Left lung (tissue), 4 donors: ENCODE measurements at regions not wholly inside any gene's neighbourhood (a gene's known extent, or its start where the extent isn't known, plus 50 kb on each side); places are given as distances from the start of the nearest gene placed in this dataset.

ENCODE experiments used
- ATAC-seq: fragments of 200-7000 bp; cut with Tn5 transposase; one replicate; pipeline ENCODE4 v1.9.1; 2020; ENCODE audit warnings: moderate library complexity
- DNase-seq, 4 donors: peaks; one replicate each; pipeline ENCODE4 v3.0.0-alpha.2; 2013 to 2020
- H3K27ac ChIP-seq, 2 donors: fragments of 200-600 bp; sonication (generic) in 1 of 2; one replicate each; pipeline versions ENCODE4 v1.5.0 to v1.8.0; 2020 to 2021
- H3K27me3 ChIP-seq, 2 donors: fragments of 200-600 bp; sonication (generic) in 1 of 2; one replicate each; pipeline versions ENCODE4 v1.5.0 to v1.8.0; 2020 to 2021
- H3K36me3 ChIP-seq, 2 donors: fragments of 200-600 bp; sonication (generic) in 1 of 2; one replicate each; pipeline versions ENCODE4 v1.5.0 to v1.8.0; 2020 to 2021
- H3K4me1 ChIP-seq, 2 donors: fragments of 200-600 bp; one replicate each; pipeline ENCODE4 v1.8.0; 2021
- H3K4me3 ChIP-seq, 2 donors: fragments of 200-600 bp; sonication (generic) in 1 of 2; one replicate each; pipeline versions ENCODE4 v1.5.0 to v1.8.0; 2020 to 2021; ENCODE audit warnings: mild to moderate bottlenecking in 1 of 2
- H3K9me3 ChIP-seq, 2 donors: fragments of 200-600 bp; sonication (generic) in 1 of 2; one replicate each; pipeline versions ENCODE4 v1.5.0 to v1.8.0; 2020 to 2021
- intact Hi-C, 2 donors: fragments of 100-400 bp; cut with DNase I; formaldehyde crosslinking; loops; one replicate each; pipeline versions ENCODE4 v1.11.2 to v1.14.2; 2022
- TF ChIP-seq, protein P1 (sequence below), 2 donors: fragments of 200-600 bp; sonication (generic) in 1 of 2; IDR thresholded peaks; one replicate each; pipeline versions ENCODE4 v1.5.0 to v1.8.0; 2021; ENCODE audit warnings: antibody characterized with exemption in 2 of 2
- donor health status: DM: no; HTN: yes; CAD: no.
- donor health status: DM: no; HTN: no; CAD: no.

DNA sequence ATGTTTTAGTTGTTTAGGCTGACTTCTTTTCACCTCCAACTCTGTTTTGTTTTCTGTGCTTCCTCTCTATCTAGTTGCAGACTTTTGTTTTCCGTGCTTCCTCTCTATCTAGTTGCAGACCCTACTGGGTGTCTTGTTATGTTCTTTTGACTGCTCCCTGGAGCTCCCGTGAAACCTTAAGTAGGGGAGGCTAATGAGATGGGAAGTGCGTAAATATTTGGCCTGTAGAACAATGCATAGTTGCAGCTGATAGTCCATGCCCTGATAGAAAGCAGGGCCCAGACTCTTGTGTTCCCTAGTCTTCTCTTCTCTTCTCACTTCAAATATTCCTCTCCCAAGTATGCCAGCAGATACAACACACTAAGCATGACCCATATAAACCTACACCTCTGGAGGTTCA lies 757.0 kb downstream of the BRINP1 start:
- no peaks in the 10 kb centered on the region for H3K36me3 ChIP-seq
- intact Hi-C loops, result no loop called here
- no peaks in the 10 kb centered on the region for H3K27me3 ChIP-seq
- no peaks in the 10 kb centered on the region for H3K9me3 ChIP-seq
- no peak overlapping the region for H3K4me3 ChIP-seq
- no peak overlapping the region for H3K27ac ChIP-seq
- no peak for DNase-seq
- no peak for ATAC-seq
- no peaks in the 10 kb centered on the region for H3K4me1 ChIP-seq
- TF ChIP-seq, protein P1, sequence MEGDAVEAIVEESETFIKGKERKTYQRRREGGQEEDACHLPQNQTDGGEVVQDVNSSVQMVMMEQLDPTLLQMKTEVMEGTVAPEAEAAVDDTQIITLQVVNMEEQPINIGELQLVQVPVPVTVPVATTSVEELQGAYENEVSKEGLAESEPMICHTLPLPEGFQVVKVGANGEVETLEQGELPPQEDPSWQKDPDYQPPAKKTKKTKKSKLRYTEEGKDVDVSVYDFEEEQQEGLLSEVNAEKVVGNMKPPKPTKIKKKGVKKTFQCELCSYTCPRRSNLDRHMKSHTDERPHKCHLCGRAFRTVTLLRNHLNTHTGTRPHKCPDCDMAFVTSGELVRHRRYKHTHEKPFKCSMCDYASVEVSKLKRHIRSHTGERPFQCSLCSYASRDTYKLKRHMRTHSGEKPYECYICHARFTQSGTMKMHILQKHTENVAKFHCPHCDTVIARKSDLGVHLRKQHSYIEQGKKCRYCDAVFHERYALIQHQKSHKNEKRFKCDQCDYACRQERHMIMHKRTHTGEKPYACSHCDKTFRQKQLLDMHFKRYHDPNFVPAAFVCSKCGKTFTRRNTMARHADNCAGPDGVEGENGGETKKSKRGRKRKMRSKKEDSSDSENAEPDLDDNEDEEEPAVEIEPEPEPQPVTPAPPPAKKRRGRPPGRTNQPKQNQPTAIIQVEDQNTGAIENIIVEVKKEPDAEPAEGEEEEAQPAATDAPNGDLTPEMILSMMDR (IDR thresholded peaks at IDR 0.05), result no peak

GRCh38 chr9:118613996-118614395 lies 755.2 kb downstream of the BRINP1 start:
- intact Hi-C loops, result no loop called here
- H3K4me1 ChIP-seq, result no peaks in the 10 kb centered on the region
- H3K36me3 ChIP-seq, result no peaks in the 10 kb centered on the region
- DNase-seq, result no peak
- H3K4me3 ChIP-seq, result no peak overlapping the region
- no peaks in the 10 kb centered on the region for H3K27me3 ChIP-seq
- TF ChIP-seq, protein P1 (IDR thresholded peaks at IDR 0.05), result no peak
- no peaks in the 10 kb centered on the region for H3K9me3 ChIP-seq
- no peak overlapping the region for H3K27ac ChIP-seq
- ATAC-seq, result no peak

GRCh38 chr9:118618084-118618483 lies 751.2 kb downstream of the BRINP1 start:
- no peak for ATAC-seq
- intact Hi-C loops, result no loop called here
- no peaks in the 10 kb centered on the region for H3K4me1 ChIP-seq
- DNase-seq, result no peak
- no peaks in the 10 kb centered on the region for H3K27me3 ChIP-seq
- no peak overlapping the region for H3K4me3 ChIP-seq
- TF ChIP-seq, protein P1 (IDR thresholded peaks at IDR 0.05), result no peak
- H3K9me3 ChIP-seq, result no peaks in the 10 kb centered on the region
- H3K27ac ChIP-seq, result no peak overlapping the region
- no peaks in the 10 kb centered on the region for H3K36me3 ChIP-seq

GRCh38 chr9:118618849-118619248 lies 750.4 kb downstream of the BRINP1 start:
- Histone ChIP-seq H3K27ac (no peak overlapping the region), H3K9me3 (no peaks in the 10 kb centered on the region), H3K36me3 (no peaks in the 10 kb centered on the region), H3K4me1 (no peaks in the 10 kb centered on the region), H3K27me3 (no peaks in the 10 kb centered on the region), H3K4me3 (no peak overlapping the region)
- DNase-seq, result no peak
- intact Hi-C loops, result no loop called here
- TF ChIP-seq, protein P1 (IDR thresholded peaks at IDR 0.05), result no peak
- no peak for ATAC-seq

DNA sequence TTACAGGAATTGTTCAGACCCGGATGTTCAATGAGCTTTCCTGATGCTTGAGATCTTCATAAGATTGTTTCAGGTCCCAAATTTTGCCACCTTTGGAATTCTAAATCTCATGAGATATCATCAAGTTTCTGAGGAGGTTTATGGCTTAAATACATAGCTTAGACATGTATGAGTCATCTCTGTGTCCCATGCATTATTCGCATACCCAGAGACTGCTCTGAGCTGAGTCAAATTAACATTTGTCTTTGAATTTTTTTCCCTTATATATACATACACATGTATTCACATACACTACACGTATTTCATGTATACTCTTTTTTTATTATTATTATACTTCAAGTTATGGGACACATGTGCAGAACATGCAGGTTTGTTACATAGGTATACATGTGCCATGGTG lies 744.6 kb downstream of the BRINP1 start:
- TF ChIP-seq, protein P1 (IDR thresholded peaks at IDR 0.05), result no peak
- intact Hi-C loops, result no loop called here
- Histone ChIP-seq H3K4me3 (no peak overlapping the region), H3K36me3 (no peaks in the 10 kb centered on the region), H3K27me3 (no peaks in the 10 kb centered on the region), H3K4me1 (no peaks in the 10 kb centered on the region), H3K9me3 (no peaks in the 10 kb centered on the region), H3K27ac (no peak overlapping the region)
- no peak for ATAC-seq
- DNase-seq, result no peak
